Type B pancreatic cell (in vitro differentiated cells): ENCODE measurements at regions not wholly inside any gene's neighbourhood (a gene's known extent, or its start where the extent isn't known, plus 50 kb on each side); places are given as distances from the start of the nearest gene placed in this dataset.

Experiments
- DNase-seq: peaks from one replicate; pipeline ENCODE4 v3.0.0; 2021; ENCODE audit warnings: mixed read lengths; ENCODE audit not compliant: unreplicated experiment; ENCODE audit errors: extremely low spot score
- H3K27ac Mint-ChIP-seq: 2 replicates; pipeline ENCODE4 v1.8.0; 2021; ENCODE audit warnings: mild to moderate bottlenecking, mixed read lengths
- H3K27me3 Mint-ChIP-seq: 2 replicates; pipeline ENCODE4 v1.8.0; 2021; ENCODE audit warnings: mixed read lengths
- H3K36me3 Mint-ChIP-seq: 2 replicates; pipeline ENCODE4 v1.8.0; 2021; ENCODE audit warnings: mixed read lengths
- H3K4me1 Mint-ChIP-seq: one replicate; pipeline ENCODE4 v1.8.0; 2021; ENCODE audit warnings: mixed read lengths; ENCODE audit not compliant: unreplicated experiment
- H3K4me3 Mint-ChIP-seq: 2 replicates; pipeline ENCODE4 v1.8.0; 2021; ENCODE audit warnings: mild to moderate bottlenecking, mixed read lengths
- H3K9me3 Mint-ChIP-seq: 2 replicates; pipeline ENCODE4 v1.8.0; 2021; ENCODE audit warnings: mixed read lengths
- CTCF ChIP-seq: fragments of 200-600 bp; sonication (generic); conservative IDR thresholded peaks from 2 replicates; pipeline ENCODE4 v1.5.0; 2021; ENCODE audit warnings: antibody characterized with exemption, mild to moderate bottlenecking

DNA sequence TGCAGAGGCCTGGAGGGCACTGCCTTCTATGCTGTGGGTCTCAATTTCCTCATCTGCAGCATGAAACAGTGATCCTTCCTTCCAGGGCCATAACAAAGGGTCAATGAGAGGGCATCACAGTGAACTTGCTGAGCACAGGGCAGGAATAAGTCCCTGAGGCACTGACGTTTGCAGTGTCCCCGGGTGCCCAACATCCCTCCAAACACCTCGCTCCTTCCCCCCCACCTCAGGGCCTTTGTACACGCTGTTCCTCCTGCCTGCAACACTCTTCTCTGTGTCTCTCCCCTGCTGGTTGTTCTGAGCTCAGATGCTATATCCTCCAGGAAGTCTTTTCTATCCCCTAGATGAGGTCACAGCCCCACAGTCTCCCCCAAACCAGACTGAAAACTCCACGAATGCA is 59.7 kb upstream of the TCF20 start:
- H3K9me3 Mint-ChIP-seq, result no peaks in the 10 kb centered on the region
- peaks cover 32% of the 10 kb centered on the region for H3K4me1 Mint-ChIP-seq
- H3K36me3 Mint-ChIP-seq, result no peaks in the 10 kb centered on the region
- TF ChIP-seq CTCF, result no peak
- no peak for DNase-seq
- H3K27me3 Mint-ChIP-seq, result peaks cover 19% of the 10 kb centered on the region
- no peak overlapping the region for H3K27ac Mint-ChIP-seq
- no peak overlapping the region for H3K4me3 Mint-ChIP-seq

DNA sequence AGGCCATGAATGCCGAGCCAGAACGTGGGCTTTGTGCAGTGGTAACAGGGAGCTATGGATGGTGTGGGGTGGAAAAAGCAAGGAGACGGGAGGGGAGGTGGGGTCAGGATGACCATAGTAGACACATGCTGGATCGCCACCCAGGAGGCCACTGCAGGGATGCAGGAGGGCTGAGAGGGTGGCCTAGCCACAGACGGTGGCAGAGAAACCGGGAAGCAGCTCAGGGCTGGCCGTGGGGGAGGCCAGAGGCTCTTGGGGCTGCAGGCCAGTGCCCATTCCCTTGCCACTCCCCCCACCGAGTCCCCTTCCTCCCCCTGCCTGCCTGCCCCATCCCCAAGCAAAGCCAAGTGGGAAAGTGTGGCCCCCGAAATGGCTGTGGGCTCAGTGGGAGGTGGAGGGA is 59.1 kb upstream of the TCF20 start:
- H3K4me3 Mint-ChIP-seq, result no peak overlapping the region
- TF ChIP-seq CTCF, result no peak
- DNase-seq, result no peak
- H3K27me3 Mint-ChIP-seq, result peaks cover 15% of the 10 kb centered on the region
- H3K36me3 Mint-ChIP-seq, result no peaks in the 10 kb centered on the region
- H3K4me1 Mint-ChIP-seq, result peaks cover 34% of the 10 kb centered on the region
- H3K9me3 Mint-ChIP-seq, result no peaks in the 10 kb centered on the region
- no peak overlapping the region for H3K27ac Mint-ChIP-seq

DNA sequence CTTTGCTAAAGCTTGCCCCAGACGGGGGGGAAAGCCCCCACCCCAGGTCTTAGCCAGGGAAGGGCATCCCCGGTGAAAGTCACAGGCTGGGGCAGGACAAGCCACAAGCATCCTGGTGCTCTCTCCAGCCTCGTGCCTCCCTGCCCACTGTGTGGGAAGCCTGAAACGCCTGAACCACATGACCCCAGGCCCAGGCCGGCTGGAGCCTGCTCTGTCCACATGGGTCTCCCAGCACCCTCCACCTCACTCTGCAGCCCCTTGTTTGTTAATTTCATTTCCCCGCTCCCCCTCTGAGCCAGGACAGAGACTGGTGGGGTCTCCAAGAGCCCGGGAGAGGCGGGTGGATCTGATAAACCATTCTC is 58.3 kb upstream of the TCF20 start:
- TF ChIP-seq CTCF, result no peak
- H3K36me3 Mint-ChIP-seq, result no peaks in the 10 kb centered on the region
- peaks cover 36% of the 10 kb centered on the region for H3K4me1 Mint-ChIP-seq
- DNase-seq, result no peak
- H3K27me3 Mint-ChIP-seq, result peaks cover 15% of the 10 kb centered on the region
- no peaks in the 10 kb centered on the region for H3K9me3 Mint-ChIP-seq
- no peak overlapping the region for H3K4me3 Mint-ChIP-seq
- H3K27ac Mint-ChIP-seq, result no peak overlapping the region

DNA sequence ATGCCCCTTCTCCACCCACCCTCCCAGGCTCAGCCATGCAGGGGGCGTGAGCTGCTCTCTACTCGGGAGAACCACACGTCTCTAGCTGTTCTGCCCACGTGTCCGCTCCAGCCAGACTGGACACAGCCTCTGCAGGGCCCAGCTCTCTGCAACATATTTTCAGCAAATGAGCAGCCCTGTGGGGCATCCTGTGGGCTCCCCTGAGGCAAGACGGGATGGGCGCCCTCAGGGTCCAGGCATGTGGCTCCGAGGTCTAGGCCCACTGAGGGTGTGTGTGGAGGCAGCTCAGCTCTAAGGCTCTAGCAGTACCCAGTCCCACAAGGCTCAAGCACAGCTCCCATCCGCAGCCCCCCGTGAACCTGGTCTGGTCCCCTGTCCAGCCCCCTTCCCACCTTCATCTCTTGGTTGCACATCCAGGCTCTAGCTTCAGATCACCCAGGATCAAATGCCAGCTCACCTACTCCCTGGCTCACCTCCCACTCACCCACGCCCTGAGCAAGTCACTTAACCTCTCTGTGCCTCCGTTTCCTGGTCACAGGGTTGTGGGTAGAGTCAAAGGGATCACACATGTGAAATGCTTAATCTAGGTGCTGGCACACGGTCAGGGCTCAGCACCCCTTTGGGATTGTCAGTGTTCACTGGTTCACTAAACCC is 57.8 kb upstream of the TCF20 start:
- H3K27ac Mint-ChIP-seq, result no peak overlapping the region
- H3K9me3 Mint-ChIP-seq, result no peaks in the 10 kb centered on the region
- peaks cover 36% of the 10 kb centered on the region for H3K4me1 Mint-ChIP-seq

DNA sequence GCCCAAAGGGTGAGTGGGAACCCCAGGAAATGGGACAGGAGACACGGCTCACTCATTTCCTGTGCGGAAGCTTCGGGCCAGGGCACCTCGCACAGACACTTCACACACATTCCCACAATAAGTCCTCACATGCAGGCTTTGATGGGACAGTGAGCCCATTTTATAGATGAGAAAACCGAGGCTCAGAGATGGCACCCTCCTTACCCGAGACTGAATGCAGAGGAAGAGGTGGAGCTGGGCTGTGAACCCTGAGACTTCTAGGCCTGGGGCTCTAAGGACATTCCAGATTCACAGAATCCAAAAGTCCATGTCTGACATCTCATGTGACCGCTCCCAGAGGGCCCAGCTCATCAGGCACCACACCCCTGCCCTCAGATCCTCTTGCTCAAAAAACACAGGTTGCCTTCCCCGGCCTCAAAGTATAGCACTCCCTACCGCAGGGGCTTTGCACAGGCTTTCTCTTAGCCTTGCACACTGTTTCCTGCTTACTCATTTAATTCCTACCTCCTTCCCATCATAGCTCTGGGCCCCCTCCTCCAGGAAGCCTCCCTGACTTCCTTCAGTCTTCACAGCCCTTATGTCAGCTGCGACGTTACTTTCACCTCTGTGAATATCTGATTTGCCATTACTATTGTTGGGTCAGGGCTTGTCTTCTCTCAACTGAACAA is 57.1 kb upstream of the TCF20 start:
- Mint-ChIP-seq H3K27me3 (peaks cover 15% of the 10 kb centered on the region), H3K4me3 (no peak overlapping the region), H3K4me1 (peaks cover 37% of the 10 kb centered on the region), H3K9me3 (no peaks in the 10 kb centered on the region), H3K27ac (no peak overlapping the region), H3K36me3 (no peaks in the 10 kb centered on the region)
- no peak for DNase-seq
- no peak for TF ChIP-seq CTCF

More for the DNA sequence above, 57.8 kb upstream of the TCF20 start:
- no peak for DNase-seq
- no peak for TF ChIP-seq CTCF
- Mint-ChIP-seq H3K36me3 (no peaks in the 10 kb centered on the region), H3K4me3 (no peak overlapping the region), H3K27me3 (peaks cover 15% of the 10 kb centered on the region)
